ENCODE measurements at regions not wholly inside any gene's neighbourhood (a gene's known extent, or its start where the extent isn't known, plus 50 kb on each side); places are given as distances from the start of the nearest gene placed in this dataset.

DNA sequence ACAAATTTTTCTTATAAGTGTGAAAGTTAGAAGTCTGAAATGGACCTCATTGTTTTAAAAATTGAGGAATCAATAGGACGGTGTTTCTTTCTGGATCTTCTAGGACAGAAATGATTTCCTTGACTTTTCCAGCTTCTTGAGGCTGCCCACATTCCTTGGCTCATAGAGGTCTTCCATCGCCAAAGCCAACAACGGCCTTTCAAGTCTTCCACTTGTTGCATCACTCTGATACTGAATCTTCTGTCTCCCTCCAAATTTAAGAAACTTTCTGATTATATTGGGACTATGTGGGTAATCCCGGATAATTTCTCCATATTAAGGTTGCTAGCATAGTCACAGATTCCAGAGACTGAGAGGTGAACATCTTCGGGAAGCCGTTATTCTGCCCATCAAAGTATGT, 595.4 kb upstream of the ADAMTS5 start (continued):
- TF ChIP-seq, protein P1, sequence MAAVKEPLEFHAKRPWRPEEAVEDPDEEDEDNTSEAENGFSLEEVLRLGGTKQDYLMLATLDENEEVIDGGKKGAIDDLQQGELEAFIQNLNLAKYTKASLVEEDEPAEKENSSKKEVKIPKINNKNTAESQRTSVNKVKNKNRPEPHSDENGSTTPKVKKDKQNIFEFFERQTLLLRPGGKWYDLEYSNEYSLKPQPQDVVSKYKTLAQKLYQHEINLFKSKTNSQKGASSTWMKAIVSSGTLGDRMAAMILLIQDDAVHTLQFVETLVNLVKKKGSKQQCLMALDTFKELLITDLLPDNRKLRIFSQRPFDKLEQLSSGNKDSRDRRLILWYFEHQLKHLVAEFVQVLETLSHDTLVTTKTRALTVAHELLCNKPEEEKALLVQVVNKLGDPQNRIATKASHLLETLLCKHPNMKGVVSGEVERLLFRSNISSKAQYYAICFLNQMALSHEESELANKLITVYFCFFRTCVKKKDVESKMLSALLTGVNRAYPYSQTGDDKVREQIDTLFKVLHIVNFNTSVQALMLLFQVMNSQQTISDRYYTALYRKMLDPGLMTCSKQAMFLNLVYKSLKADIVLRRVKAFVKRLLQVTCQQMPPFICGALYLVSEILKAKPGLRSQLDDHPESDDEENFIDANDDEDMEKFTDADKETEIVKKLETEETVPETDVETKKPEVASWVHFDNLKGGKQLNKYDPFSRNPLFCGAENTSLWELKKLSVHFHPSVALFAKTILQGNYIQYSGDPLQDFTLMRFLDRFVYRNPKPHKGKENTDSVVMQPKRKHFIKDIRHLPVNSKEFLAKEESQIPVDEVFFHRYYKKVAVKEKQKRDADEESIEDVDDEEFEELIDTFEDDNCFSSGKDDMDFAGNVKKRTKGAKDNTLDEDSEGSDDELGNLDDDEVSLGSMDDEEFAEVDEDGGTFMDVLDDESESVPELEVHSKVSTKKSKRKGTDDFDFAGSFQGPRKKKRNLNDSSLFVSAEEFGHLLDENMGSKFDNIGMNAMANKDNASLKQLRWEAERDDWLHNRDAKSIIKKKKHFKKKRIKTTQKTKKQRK (IDR thresholded peaks at IDR 0.05; ENCODE audit: borderline replicate concordance, low read depth, low read length), result no peak
- no peak for TF ChIP-seq GATAD2A (IDR thresholded peaks at IDR 0.05)
- no peak for TF ChIP-seq NCOA2 (IDR thresholded peaks at IDR 0.05; ENCODE audit: partially characterized antibody in 2 of 2)
- TF ChIP-seq RBM34 (IDR thresholded peaks at IDR 0.05; ENCODE audit: borderline replicate concordance, insufficient read depth, low read length), result no peak
- TF ChIP-seq SMARCC2 (IDR thresholded peaks at IDR 0.05; ENCODE audit: low read depth), result no peak
- no peak for TF ChIP-seq ETS2 (tag; IDR thresholded peaks at IDR 0.05; ENCODE audit: borderline replicate concordance, poor library complexity, severe bottlenecking)

DNA sequence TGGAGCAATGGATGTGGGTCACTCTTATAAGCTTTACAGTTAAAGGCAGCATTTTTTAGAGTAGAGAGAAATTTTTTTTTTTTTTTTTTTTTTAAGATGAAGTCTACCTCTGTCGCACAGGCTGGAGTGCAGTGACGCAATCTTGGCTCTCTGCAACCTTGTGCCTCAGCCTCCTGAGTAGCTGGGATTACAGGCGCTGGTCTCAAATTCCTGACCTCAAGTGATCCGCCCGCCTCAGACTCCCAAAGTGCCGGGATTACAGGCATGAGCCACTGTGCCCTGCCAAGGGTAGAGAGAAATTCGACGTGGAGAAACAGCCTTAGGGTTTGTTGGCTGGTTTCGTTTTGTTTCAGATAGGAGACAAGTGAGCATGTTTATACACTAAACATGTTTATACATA, 594.2 kb upstream of the ADAMTS5 start:
- ATAC-seq (no peak), FAIRE-seq (no peak), DNase-seq (ENCODE audit: extremely low read depth in 1 of 4, low spot score in 3 of 4) (no peak)
- Histone ChIP-seq H3K79me2 (ENCODE audit: control insufficient read depth, insufficient read depth, low read length) (no peaks in the 10 kb centered on the region), H3K9ac (ENCODE audit: insufficient read depth in 1 of 2, low read depth in 2 of 2, low read length in 2 of 2) (no peak overlapping the region), H3K36me3 (ENCODE audit: control insufficient read depth, insufficient read depth, low read length) (no peaks in the 10 kb centered on the region), H3K27ac (ENCODE audit: extremely low read depth, low read depth, low read length) (no peak overlapping the region), H3K4me3 (no peak overlapping the region), H3K4me1 (replicated peaks in 1 of 2; ENCODE audit: control insufficient read depth in 2 of 2, insufficient read depth in 2 of 2, low read length in 2 of 2) (no peaks in the 10 kb centered on the region), H2AFZ (ENCODE audit: low read depth, low read length) (no peak overlapping the region), H3K27me3 (ENCODE audit: control insufficient read depth in 2 of 2, insufficient read depth in 2 of 2, low read length in 2 of 2) (no peaks in the 10 kb centered on the region), H3K4me2 (ENCODE audit: insufficient read depth, low read length) (no peak overlapping the region), H3K9me1 (ENCODE audit: control insufficient read depth, insufficient read depth, low read length) (no peaks in the 10 kb centered on the region), H4K20me1 (replicated peaks; ENCODE audit: control insufficient read depth, insufficient read depth, low read length) (no peaks in the 10 kb centered on the region), H3K9me3 (replicated peaks; ENCODE audit: control insufficient read depth, insufficient read depth, low read depth, low read length) (0 out of 2 replicates have a peak, but pooled peaks cover 1% of the 10 kb centered on the region)
- ChIA-PET CTCF (ENCODE audit: low intra/inter-chr PET ratio) (no interaction called here), POLR2A (no interaction called here)
- in situ Hi-C loops (cut with MboI), result no loop called here
- no TSS peak for BruUV-seq (replicated peaks)
- intact Hi-C loops (cut with micrococcal nuclease), result no loop called here
- WGBS (ENCODE audit: insufficient coverage, low coverage, missing lambda C conversion rate), result 3% methylated on average over 8 of the region's 9 CpGs
- TF ChIP-seq KDM4B (IDR thresholded peaks at IDR 0.05; ENCODE audit: borderline replicate concordance in 2 of 2, low read depth in 1 of 2) (no peak), POLR2A (conservative IDR thresholded peaks at IDR 0.05) (no peak), ETV1 (tag; conservative IDR thresholded peaks at IDR 0.05; ENCODE audit: low read depth) (no peak), NCOA1 (IDR thresholded peaks at IDR 0.05; ENCODE audit: low read depth) (no peak), MEIS2 (IDR thresholded peaks at IDR 0.05; ENCODE audit: partially characterized antibody) (no peak), PTRF (tag; IDR thresholded peaks at IDR 0.05) (no peak), ZNF134 (CRISPR knock-in tag; conservative IDR thresholded peaks at IDR 0.05) (no peak), JUND (IDR thresholded peaks at IDR 0.05; ENCODE audit: borderline replicate concordance, low read depth, low read length) (no peak), JUND (tag; IDR thresholded peaks at IDR 0.05; ENCODE audit: borderline replicate concordance, low read depth, low read length) (no peak), SMAD1 (IDR thresholded peaks at IDR 0.05; ENCODE audit: low read depth, low read length, partially characterized antibody) (no peak)
- TF ChIP-seq, protein P2, sequence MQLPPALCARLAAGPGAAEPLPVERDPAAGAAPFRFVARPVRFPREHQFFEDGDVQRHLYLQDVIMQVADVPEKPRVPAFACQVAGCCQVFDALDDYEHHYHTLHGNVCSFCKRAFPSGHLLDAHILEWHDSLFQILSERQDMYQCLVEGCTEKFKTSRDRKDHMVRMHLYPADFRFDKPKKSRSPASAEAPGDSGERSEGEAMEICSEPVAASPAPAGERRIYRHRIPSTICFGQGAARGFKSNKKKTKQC (CRISPR knock-in tag; IDR thresholded peaks at IDR 0.05), result no peak
- TF ChIP-seq, protein P3, sequence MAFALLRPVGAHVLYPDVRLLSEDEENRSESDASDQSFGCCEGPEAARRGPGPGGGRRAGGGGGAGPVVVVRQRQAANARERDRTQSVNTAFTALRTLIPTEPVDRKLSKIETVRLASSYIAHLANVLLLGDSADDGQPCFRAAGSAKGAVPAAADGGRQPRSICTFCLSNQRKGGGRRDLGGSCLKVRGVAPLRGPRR (CRISPR knock-in tag; IDR thresholded peaks at IDR 0.05), result no peak
